ENCODE measurements at regions not wholly inside any gene's neighbourhood (a gene's known extent, or its start where the extent isn't known, plus 50 kb on each side); places are given as distances from the start of the nearest gene placed in this dataset.

DNA sequence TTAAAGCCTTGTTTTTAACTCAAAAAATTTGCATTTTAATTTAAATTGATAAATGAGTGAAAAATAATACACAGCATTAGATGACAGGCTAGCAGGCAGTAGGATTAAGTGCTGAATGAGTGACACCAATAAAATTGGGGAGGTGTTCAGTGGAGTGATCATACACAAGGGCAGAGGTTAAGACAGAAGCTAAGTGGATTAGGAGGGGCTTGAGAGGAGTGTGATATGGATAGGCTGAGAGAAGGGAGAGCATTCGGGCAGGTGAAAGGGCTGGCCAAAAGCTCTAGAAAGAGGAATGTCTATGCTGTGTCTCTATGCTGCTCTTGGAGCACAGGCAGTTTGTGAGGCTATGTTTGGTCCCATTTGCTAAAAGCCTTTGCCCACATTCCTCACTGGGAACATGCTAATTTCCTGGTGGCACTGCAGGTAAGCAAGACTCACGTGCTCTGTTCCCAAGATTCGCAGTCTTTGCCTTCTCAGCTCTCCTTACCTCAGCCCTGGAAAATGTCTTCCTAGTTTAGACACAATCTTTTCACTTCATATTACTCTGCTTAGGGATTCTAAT is 52.8 kb upstream of the CCSER1 start:
- H3K9me3 Mint-ChIP-seq (ENCODE audit: unreplicated experiment) = no peaks in the 10 kb centered on the region
- POLR2A ChIA-PET = interaction anchor here (1.0 kb wide), 1 partner anchor 10 kb away, joined by 3 read pairs; no protein-coding TSS in a partner anchor
- no peak overlapping the region for H3K27ac Mint-ChIP-seq (ENCODE audit: low read depth, unreplicated experiment)
- no peak overlapping the region for H3K4me3 Mint-ChIP-seq (ENCODE audit: unreplicated experiment)
- TF ChIP-seq, protein P1, sequence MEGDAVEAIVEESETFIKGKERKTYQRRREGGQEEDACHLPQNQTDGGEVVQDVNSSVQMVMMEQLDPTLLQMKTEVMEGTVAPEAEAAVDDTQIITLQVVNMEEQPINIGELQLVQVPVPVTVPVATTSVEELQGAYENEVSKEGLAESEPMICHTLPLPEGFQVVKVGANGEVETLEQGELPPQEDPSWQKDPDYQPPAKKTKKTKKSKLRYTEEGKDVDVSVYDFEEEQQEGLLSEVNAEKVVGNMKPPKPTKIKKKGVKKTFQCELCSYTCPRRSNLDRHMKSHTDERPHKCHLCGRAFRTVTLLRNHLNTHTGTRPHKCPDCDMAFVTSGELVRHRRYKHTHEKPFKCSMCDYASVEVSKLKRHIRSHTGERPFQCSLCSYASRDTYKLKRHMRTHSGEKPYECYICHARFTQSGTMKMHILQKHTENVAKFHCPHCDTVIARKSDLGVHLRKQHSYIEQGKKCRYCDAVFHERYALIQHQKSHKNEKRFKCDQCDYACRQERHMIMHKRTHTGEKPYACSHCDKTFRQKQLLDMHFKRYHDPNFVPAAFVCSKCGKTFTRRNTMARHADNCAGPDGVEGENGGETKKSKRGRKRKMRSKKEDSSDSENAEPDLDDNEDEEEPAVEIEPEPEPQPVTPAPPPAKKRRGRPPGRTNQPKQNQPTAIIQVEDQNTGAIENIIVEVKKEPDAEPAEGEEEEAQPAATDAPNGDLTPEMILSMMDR (IDR thresholded peaks at IDR 0.05; ENCODE audit: unreplicated experiment) = no peak
- intact Hi-C loops (cut with micrococcal nuclease) = no loop called here
- BruUV-seq (replicated peaks) = no TSS peak
- CTCF ChIA-PET = no interaction called here
- no peaks in the 10 kb centered on the region for H3K36me3 Mint-ChIP-seq (ENCODE audit: insufficient read depth, unreplicated experiment)
- no peaks in the 10 kb centered on the region for H3K27me3 Mint-ChIP-seq (ENCODE audit: insufficient read depth, unreplicated experiment)
- peaks cover 7% of the 10 kb centered on the region for H3K4me1 Mint-ChIP-seq (ENCODE audit: insufficient read depth, unreplicated experiment)
- no peak for DNase-seq (ENCODE audit: unreplicated experiment)

Measured in MCF 10A (cell line).